HepG2 (cell line): ENCODE measurements at regions not wholly inside any gene's neighbourhood (a gene's known extent, or its start where the extent isn't known, plus 50 kb on each side); places are given as distances from the start of the nearest gene placed in this dataset.

Experiments
- ATAC-seq: fragments of 200-7000 bp; cut with Tn5 transposase; 3 replicates; pipeline ENCODE4 v1.9.1; 2020; ENCODE audit warnings: mild to moderate bottlenecking, moderate library complexity
- BruUV-seq: library from RNA; stranded (reverse); fragments of 400-500 nt; replicated peaks from 2 replicates; lab custom pipeline; 2021; lab: Mats Ljungman, UMichigan
- CTCF ChIA-PET: fragments of 300-600 bp; formaldehyde crosslinking; extraction: SDS; loops from one replicate; lab custom pipeline; 2021; ENCODE audit warnings: low total read pairs, inconsistent platforms, low intra/inter-chr PET ratio; lab: Yijun Ruan, JAX
- POLR2A ChIA-PET: fragments of 350-600 bp; sonication (Branson Sonifier 250); formaldehyde crosslinking; loops from one replicate; lab custom pipeline; 2020; ENCODE audit warnings: antibody characterized with exemption, inconsistent platforms; lab: Yijun Ruan, JAX
- DNase-seq: peaks from one replicate; pipeline ENCODE4 v3.0.0-alpha.2; 2015; ENCODE audit warnings: low spot score
- FAIRE-seq: peaks from 3 replicates; lab custom pipeline; 2011; peaks lifted over from hg19 to GRCh38; lab: Jason Lieb, UNC
- H2AFZ ChIP-seq: one replicate; pipeline ENCODE4 v1.6.1; 2011; ENCODE audit warnings: low read length, inconsistent platforms
- H3K27ac ChIP-seq: fragments of 300-600 bp; 3 replicates; pipeline ENCODE4 v1.8.0; 2011; ENCODE audit warnings: mixed run types, mild to moderate bottlenecking, mixed read lengths, low read length, inconsistent platforms; ENCODE audit not compliant: insufficient read depth; ENCODE audit errors: extremely low read length
- H3K27me3 ChIP-seq, 2 experiments: fragments of 200-600 bp in 1 of 2; 2 replicates in 1 of 2; 3 replicates in 1 of 2; pipeline versions ENCODE4 v1.6.0 to v1.8.0; 2011; ENCODE audit warnings: low read length in 2 of 2, mild to moderate bottlenecking in 2 of 2, moderate library complexity in 2 of 2, inconsistent platforms in 1 of 2; ENCODE audit not compliant: insufficient read depth in 2 of 2, control insufficient read depth in 1 of 2
- H3K36me3 ChIP-seq, 2 experiments: fragments of 200-600 bp in 1 of 2; replicated peaks in 1 of 2; 2 replicates in 1 of 2; 3 replicates in 1 of 2; pipeline versions ENCODE4 v1.5.1 to v1.8.0; 2011; ENCODE audit warnings: low read length in 2 of 2, inconsistent platforms in 1 of 2; ENCODE audit not compliant: insufficient read depth in 2 of 2, control insufficient read depth in 1 of 2
- H3K4me1 ChIP-seq: 2 replicates; pipeline ENCODE4 v1.5.1; 2012; ENCODE audit warnings: low read length, inconsistent platforms; ENCODE audit not compliant: insufficient read depth
- H3K4me2 ChIP-seq: 2 replicates; pipeline ENCODE4 v1.6.0; 2011; ENCODE audit warnings: low read depth, low read length, inconsistent platforms
- H3K4me3 ChIP-seq, 3 experiments: fragments of 200-600 bp in 1 of 3; sonication (generic), shearing (Covaris generic) in 1 of 3; replicated peaks in 1 of 3; 2 replicates each; pipeline ENCODE4 v1.5.1; 2011 to 2016; ENCODE audit warnings: low read length in 3 of 3, inconsistent platforms in 2 of 3, low read depth in 2 of 3, mild to moderate bottlenecking in 2 of 3, control low read depth in 1 of 3, mixed read lengths in 1 of 3; ENCODE audit not compliant: insufficient read depth in 1 of 3
- H3K79me2 ChIP-seq: one replicate; pipeline ENCODE4 v1.6.1; 2011; ENCODE audit warnings: low read length, inconsistent platforms; ENCODE audit not compliant: insufficient read depth
- H3K9ac ChIP-seq: 2 replicates; pipeline ENCODE4 v1.6.0; 2011; ENCODE audit warnings: mild to moderate bottlenecking, low read depth, low read length, inconsistent platforms; ENCODE audit not compliant: insufficient read depth
- H3K9me3 ChIP-seq: 2 replicates; pipeline ENCODE4 v1.5.1; 2012; ENCODE audit warnings: mild to moderate bottlenecking, low read length
- H4K20me1 ChIP-seq: 2 replicates; pipeline ENCODE4 v1.6.0; 2011; ENCODE audit warnings: inconsistent platforms, mild to moderate bottlenecking, low read length, moderate library complexity; ENCODE audit not compliant: insufficient read depth
- CERS6 ChIP-seq: sonication (generic); formaldehyde crosslinking; IDR thresholded peaks from 2 replicates; pipeline ENCODE4 v1.5.0; 2020; ENCODE audit warnings: missing genetic modification reagents
- JUND ChIP-seq: sonication (generic); formaldehyde crosslinking; IDR thresholded peaks from 2 replicates; pipeline ENCODE4 v1.8.0; 2022; ENCODE audit warnings: mild to moderate bottlenecking, missing genetic modification reagents
- SIN3B ChIP-seq: fragments of 150-350 bp; IDR thresholded peaks from 2 replicates; pipeline ENCODE4 v1.6.1; 2014; ENCODE audit warnings: low read length
- SNRNP70 ChIP-seq: fragments of 200-400 bp; formaldehyde crosslinking; IDR thresholded peaks from 2 replicates; pipeline ENCODE4 v1.6.1; 2017; ENCODE audit warnings: mild to moderate bottlenecking, low read depth, low read length, moderate library complexity
- SSRP1 ChIP-seq: IDR thresholded peaks from 2 replicates; pipeline ENCODE4 v1.6.1; 2016; ENCODE audit warnings: control low read depth
- ZNF232 ChIP-seq: sonication (generic); formaldehyde crosslinking; IDR thresholded peaks from 2 replicates; pipeline ENCODE4 v1.4.0; 2020; ENCODE audit warnings: missing genetic modification reagents, borderline replicate concordance
- ZNF251 ChIP-seq: sonication (generic); formaldehyde crosslinking; IDR thresholded peaks from 2 replicates; pipeline ENCODE4 v1.9.0; 2021; ENCODE audit warnings: mild to moderate bottlenecking, missing genetic modification reagents
- ZNF614 ChIP-seq: IDR thresholded peaks from 2 replicates; pipeline ENCODE4 v1.6.1; 2018; ENCODE audit warnings: missing biosample characterization, missing genetic modification reagents, inconsistent platforms, borderline replicate concordance
- ZNF883 ChIP-seq: sonication (generic); formaldehyde crosslinking; IDR thresholded peaks from 2 replicates; pipeline ENCODE4 v1.5.1; 2020; ENCODE audit warnings: mild to moderate bottlenecking, missing genetic modification reagents; ENCODE audit errors: not compliant biosample characterization
- ZXDC ChIP-seq: sonication (generic); formaldehyde crosslinking; IDR thresholded peaks from 2 replicates; pipeline ENCODE4 v1.5.0; 2020; ENCODE audit warnings: mild to moderate bottlenecking, missing genetic modification reagents
- WGBS: methylation state at CpG from one replicate; pipeline ENCODE4 v1.1.6; 2017; ENCODE audit warnings: low lambda C conversion rate; 5-methylcytosine and 5-hydroxymethylcytosine counted together
- in situ Hi-C: cut with HindIII; loops from 2 replicates; pipeline ENCODE4 v1.10.0; 2017; ENCODE audit warnings: low pct_unique_long_range_greater_than_20kb; ENCODE audit not compliant: extremely low pct_ligation_motif_present
- intact Hi-C: fragments of 100-400 bp; cut with micrococcal nuclease; formaldehyde crosslinking; loops from one replicate; pipeline ENCODE4 v1.10.0; 2022; ENCODE audit not compliant: unreplicated experiment

- Histone ChIP-seq H3K4me2 (no peak overlapping the region), H3K4me3 (no peak overlapping the region), H2AFZ (no peak overlapping the region), H4K20me1 (no peaks in the 10 kb centered on the region), H3K9ac (no peak overlapping the region), H3K9me3 (peaks cover 55% of the 10 kb centered on the region), H3K79me2 (no peaks in the 10 kb centered on the region), H3K27me3 (no peaks in the 10 kb centered on the region), H3K27ac (no peak overlapping the region), H3K4me1 (no peaks in the 10 kb centered on the region), H3K36me3 (no peaks in the 10 kb centered on the region)
- ChIA-PET CTCF (no interaction called here), POLR2A (no interaction called here)
- FAIRE-seq (no peak), DNase-seq (no peak), ATAC-seq (no peak)
- no peak for TF ChIP-seq ZNF883
- TF ChIP-seq SIN3B, result no peak
- no peak for TF ChIP-seq ZNF251
- no peak for TF ChIP-seq ZNF232
- TF ChIP-seq ZXDC (CRISPR knock-in tag), result no peak
- no peak for TF ChIP-seq ZNF614 (CRISPR knock-in tag)
- intact Hi-C loops, result no loop called here
- in situ Hi-C loops, result no loop called here
- no TSS peak for BruUV-seq
- WGBS, result 35% methylated on average over 5 of the region's 6 CpGs
Observed at GRCh38 chr4:29075366-29075765, 1644.8 kb upstream of the PCDH7 start.

- intact Hi-C loops (no loop called here), in situ Hi-C loops (no loop called here)
- Histone ChIP-seq H3K4me2 (no peak overlapping the region), H3K27ac (no peak overlapping the region), H2AFZ (no peak overlapping the region), H3K4me3 (no peak overlapping the region), H3K79me2 (no peaks in the 10 kb centered on the region), H3K27me3 (no peaks in the 10 kb centered on the region), H3K9ac (no peak overlapping the region), H4K20me1 (no peaks in the 10 kb centered on the region), H3K9me3 (peaks cover 31% of the 10 kb centered on the region), H3K4me1 (no peaks in the 10 kb centered on the region), H3K36me3 (no peaks in the 10 kb centered on the region)
- FAIRE-seq (no peak), DNase-seq (no peak), ATAC-seq (no peak)
- 5% methylated on average over 2 of the region's 2 CpGs for WGBS
- ChIA-PET POLR2A (no interaction called here), CTCF (no interaction called here)
- no TSS peak for BruUV-seq
- TF ChIP-seq SNRNP70 (no peak), JUND (no peak), SSRP1 (CRISPR knock-in tag) (no peak), CERS6 (CRISPR knock-in tag) (no peak)
Observed at GRCh38 chr4:29079260-29079659, 1640.9 kb upstream of the PCDH7 start.
